ENCODE measurements at regions not wholly inside any gene's neighbourhood (a gene's known extent, or its start where the extent isn't known, plus 50 kb on each side); places are given as distances from the start of the nearest gene placed in this dataset.
"Not testable (repeated sequence)": the region's sequence is repeated elsewhere in the genome, so short reads cannot be mapped to it uniquely, and the experiment has no call there.

GRCh38 chr9:86614871-86615849 is 260.9 kb upstream of the TUT7 start:
- intact Hi-C loops (cut with micrococcal nuclease): no loop called here
- H3K27ac ChIP-seq (replicated peaks): no peak overlapping the region
- H3K36me3 ChIP-seq: no peaks in the 10 kb centered on the region
- peaks cover 7% of the 10 kb centered on the region for H3K27me3 ChIP-seq (ENCODE audit: low read depth)
- H3K4me3 ChIP-seq: no peak overlapping the region
- no peak for DNase-seq
- TF ChIP-seq CTCF (IDR thresholded peaks at IDR 0.05; ENCODE audit: borderline replicate concordance): peak; percentile 57
- H3K4me1 ChIP-seq: no peaks in the 10 kb centered on the region
- no peaks in the 10 kb centered on the region for H3K9me3 ChIP-seq (replicated peaks)

GRCh38 chr9:86613943-86614342 is 259.7 kb upstream of the TUT7 start:
- H3K27ac ChIP-seq (replicated peaks): no peak overlapping the region
- H3K27me3 ChIP-seq (ENCODE audit: low read depth): peaks cover 7% of the 10 kb centered on the region
- intact Hi-C loops (cut with micrococcal nuclease): no loop called here
- TF ChIP-seq CTCF (IDR thresholded peaks at IDR 0.05; ENCODE audit: borderline replicate concordance): no peak
- no peaks in the 10 kb centered on the region for H3K36me3 ChIP-seq
- no peak overlapping the region for H3K4me3 ChIP-seq
- no peaks in the 10 kb centered on the region for H3K4me1 ChIP-seq
- H3K9me3 ChIP-seq (replicated peaks): no peaks in the 10 kb centered on the region
- no peak for DNase-seq

- H3K9me3 ChIP-seq (replicated peaks); H3K4me1 ChIP-seq; H3K4me3 ChIP-seq; DNase-seq; H3K27ac ChIP-seq (replicated peaks); H3K36me3 ChIP-seq; intact Hi-C loops (cut with micrococcal nuclease); H3K27me3 ChIP-seq (ENCODE audit: low read depth): not testable (repeated sequence)
Measured at GRCh38 chr9:86611534-86611933, 257.3 kb upstream of the TUT7 start.

- no peak overlapping the region for H3K27ac ChIP-seq (replicated peaks)
- intact Hi-C loops (cut with micrococcal nuclease): no loop called here
- H3K4me1 ChIP-seq: peaks cover 12% of the 10 kb centered on the region
- H3K36me3 ChIP-seq: no peaks in the 10 kb centered on the region
- no peaks in the 10 kb centered on the region for H3K9me3 ChIP-seq (replicated peaks)
- TF ChIP-seq CTCF (IDR thresholded peaks at IDR 0.05; ENCODE audit: borderline replicate concordance): no peak
- H3K4me3 ChIP-seq: no peak overlapping the region
- DNase-seq: no peak
- H3K27me3 ChIP-seq (ENCODE audit: low read depth): no peaks in the 10 kb centered on the region
Measured at GRCh38 chr9:86605303-86605702, 251.1 kb upstream of the TUT7 start.

DNA sequence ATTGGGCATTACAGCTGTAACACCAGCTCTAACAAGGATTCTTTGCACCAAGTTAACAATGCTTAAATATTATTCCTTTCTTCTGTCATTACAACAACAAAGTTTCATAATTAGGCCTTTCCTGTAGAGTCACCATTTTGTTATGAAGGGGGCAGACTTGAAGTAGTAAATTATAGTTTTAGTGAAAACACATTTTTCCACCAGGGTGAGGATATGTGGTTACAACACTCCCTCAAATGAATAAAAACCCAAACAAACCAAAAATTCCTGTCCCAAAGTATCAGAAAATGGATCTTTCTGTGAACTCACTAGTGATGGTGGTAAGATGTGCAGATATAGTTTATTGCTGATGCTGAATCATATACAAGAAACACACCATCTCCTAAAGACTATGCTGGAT is 250.5 kb upstream of the TUT7 start:
- H3K4me3 ChIP-seq: no peak overlapping the region
- no peak for DNase-seq
- H3K4me1 ChIP-seq: peaks cover 18% of the 10 kb centered on the region
- no peaks in the 10 kb centered on the region for H3K9me3 ChIP-seq (replicated peaks)
- H3K27ac ChIP-seq (replicated peaks): no peak overlapping the region
- no peaks in the 10 kb centered on the region for H3K27me3 ChIP-seq (ENCODE audit: low read depth)
- no peaks in the 10 kb centered on the region for H3K36me3 ChIP-seq
- intact Hi-C loops (cut with micrococcal nuclease): no loop called here
- no peak for TF ChIP-seq CTCF (IDR thresholded peaks at IDR 0.05; ENCODE audit: borderline replicate concordance)

DNA sequence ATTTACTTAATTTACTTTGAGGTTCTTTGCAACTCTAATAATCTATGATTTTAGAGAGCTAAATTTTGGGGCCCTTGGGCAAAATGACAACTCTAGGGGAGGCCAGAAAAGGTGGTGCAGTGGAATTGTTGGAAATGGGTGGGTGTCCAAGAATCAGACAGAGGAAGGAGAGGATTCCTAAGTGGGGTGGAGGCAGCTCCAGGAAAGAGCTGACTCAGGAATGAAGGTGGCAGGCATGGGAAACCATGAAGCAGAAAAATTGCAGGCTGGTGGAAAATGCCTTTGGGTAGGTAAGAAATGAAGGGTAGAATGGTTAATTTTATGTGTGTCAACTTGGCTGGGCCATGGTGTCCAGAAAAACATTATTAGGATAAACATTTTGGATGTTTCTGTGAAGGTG is 248.5 kb upstream of the TUT7 start:
- no peak for DNase-seq
- peaks cover 30% of the 10 kb centered on the region for H3K4me1 ChIP-seq
- H3K4me3 ChIP-seq: no peak overlapping the region
- H3K36me3 ChIP-seq: no peaks in the 10 kb centered on the region
- no peak overlapping the region for H3K27ac ChIP-seq (replicated peaks)
- intact Hi-C loops (cut with micrococcal nuclease): no loop called here
- H3K9me3 ChIP-seq (replicated peaks): no peaks in the 10 kb centered on the region
- no peak for TF ChIP-seq CTCF (IDR thresholded peaks at IDR 0.05; ENCODE audit: borderline replicate concordance)
- H3K27me3 ChIP-seq (ENCODE audit: low read depth): peaks cover 5% of the 10 kb centered on the region
